ENCODE measurements at regions not wholly inside any gene's neighbourhood (a gene's known extent, or its start where the extent isn't known, plus 50 kb on each side); places are given as distances from the start of the nearest gene placed in this dataset.

DNA sequence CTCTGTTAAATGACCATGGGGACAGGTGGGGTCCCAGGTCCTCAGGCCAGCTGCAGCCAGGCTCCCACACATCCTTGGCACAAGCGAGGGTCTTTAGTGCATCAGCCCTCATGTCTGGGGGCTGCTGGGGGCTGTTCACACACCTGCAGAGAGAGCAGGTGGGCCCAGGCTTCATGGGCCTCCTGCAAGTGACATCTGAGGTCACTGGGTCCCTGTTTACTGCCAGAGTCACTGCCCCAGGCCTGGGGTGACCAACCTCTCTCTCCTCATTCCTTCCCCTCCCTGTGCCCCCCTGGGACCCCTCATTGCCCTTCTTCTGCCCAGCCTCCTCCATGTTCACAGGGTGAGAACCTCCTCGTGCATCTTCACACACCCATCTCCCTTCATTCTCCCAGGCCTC is 92.4 kb downstream of the RTL6 start:
- ChIA-PET POLR2A (no interaction called here), CTCF (no interaction called here)
- ATAC-seq (no peak), DNase-seq (no peak)
- intact Hi-C loops (cut with DNase I, micrococcal nuclease) = no loop called here
- H3K4me1 Mint-ChIP-seq = no peaks in the 10 kb centered on the region
- no peaks in the 10 kb centered on the region for H3K9me3 Mint-ChIP-seq (ENCODE audit: low read depth)
- no peak overlapping the region for H3K27ac Mint-ChIP-seq
- H3K27me3 Mint-ChIP-seq = no peaks in the 10 kb centered on the region
- no peaks in the 10 kb centered on the region for H3K36me3 Mint-ChIP-seq (ENCODE audit: low read depth)
- no peak overlapping the region for H3K4me3 Mint-ChIP-seq

DNA sequence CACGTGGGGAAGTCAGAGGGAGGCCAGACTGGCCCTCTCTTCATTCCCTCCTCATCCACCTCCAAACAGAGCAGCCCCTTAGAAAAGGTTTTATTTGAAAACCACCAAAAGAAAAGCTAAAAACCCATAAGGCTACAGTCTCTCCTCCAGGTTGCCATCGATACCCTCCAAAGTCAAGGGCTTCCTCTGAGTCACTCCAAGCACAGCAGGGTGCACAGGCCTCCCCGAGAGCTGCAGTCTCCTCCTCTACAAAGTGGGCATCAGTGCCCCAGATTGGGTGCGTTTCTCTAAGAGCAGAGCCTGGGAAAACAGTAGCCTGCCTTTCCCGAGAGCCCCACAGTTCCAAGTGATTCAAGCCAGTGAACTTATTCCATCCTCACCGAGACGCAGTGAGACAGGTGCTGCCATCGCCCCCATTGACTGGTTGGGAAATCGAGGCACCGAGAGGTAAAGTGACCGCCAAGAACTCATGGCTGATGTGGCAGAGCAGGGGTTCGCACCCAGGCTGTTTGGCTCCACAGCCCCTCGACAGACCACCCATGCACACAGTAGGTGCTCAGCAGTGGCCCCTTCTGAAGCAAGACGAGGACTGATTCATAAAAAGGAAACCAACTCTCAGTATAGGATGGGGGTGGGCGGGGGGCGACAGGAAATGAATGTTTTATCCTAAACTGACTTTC is 91.7 kb upstream of the SHISAL1 start:
- no peaks in the 10 kb centered on the region for H3K9me3 Mint-ChIP-seq (ENCODE audit: low read depth)
- no peaks in the 10 kb centered on the region for H3K36me3 Mint-ChIP-seq (ENCODE audit: low read depth)
- ChIA-PET POLR2A (no interaction called here), CTCF (no interaction called here)
- H3K27me3 Mint-ChIP-seq = no peaks in the 10 kb centered on the region
- no peaks in the 10 kb centered on the region for H3K4me1 Mint-ChIP-seq
- DNase-seq (no peak), ATAC-seq (no peak)
- H3K4me3 Mint-ChIP-seq = no peak overlapping the region
- intact Hi-C loops (cut with DNase I, micrococcal nuclease) = no loop called here
- H3K27ac Mint-ChIP-seq = no peak overlapping the region

GRCh38 chr22:44403602-44404329 is 91.0 kb upstream of the SHISAL1 start:
- no peak overlapping the region for H3K27ac Mint-ChIP-seq
- H3K4me1 Mint-ChIP-seq = no peaks in the 10 kb centered on the region
- H3K9me3 Mint-ChIP-seq (ENCODE audit: low read depth) = no peaks in the 10 kb centered on the region
- no peak overlapping the region for H3K4me3 Mint-ChIP-seq
- DNase-seq (no peak), ATAC-seq (no peak)
- H3K36me3 Mint-ChIP-seq (ENCODE audit: low read depth) = no peaks in the 10 kb centered on the region
- ChIA-PET POLR2A (no interaction called here), CTCF (no interaction called here)
- intact Hi-C loops (cut with DNase I, micrococcal nuclease) = no loop called here
- H3K27me3 Mint-ChIP-seq = no peaks in the 10 kb centered on the region

GRCh38 chr22:44403166-44403565 is 90.4 kb upstream of the SHISAL1 start:
- ATAC-seq = no peak
- POLR2A ChIA-PET = no interaction called here
- no peak overlapping the region for H3K27ac Mint-ChIP-seq

GRCh38 chr22:44402196-44403111 is 89.7 kb upstream of the SHISAL1 start:
- ChIA-PET POLR2A (no interaction called here), CTCF (no interaction called here)
- no peaks in the 10 kb centered on the region for H3K9me3 Mint-ChIP-seq (ENCODE audit: low read depth)
- no peaks in the 10 kb centered on the region for H3K36me3 Mint-ChIP-seq (ENCODE audit: low read depth)
- intact Hi-C loops (cut with DNase I, micrococcal nuclease) = no loop called here
- no peaks in the 10 kb centered on the region for H3K4me1 Mint-ChIP-seq
- H3K4me3 Mint-ChIP-seq = no peak overlapping the region
- DNase-seq (no peak), ATAC-seq (no peak)
- no peaks in the 10 kb centered on the region for H3K27me3 Mint-ChIP-seq
- no peak overlapping the region for H3K27ac Mint-ChIP-seq

More at GRCh38 chr22:44403166-44403565, 90.4 kb upstream of the SHISAL1 start:
- no peaks in the 10 kb centered on the region for H3K9me3 Mint-ChIP-seq (ENCODE audit: low read depth)
- CTCF ChIA-PET = no interaction called here
- H3K4me3 Mint-ChIP-seq = no peak overlapping the region
- intact Hi-C loops (cut with DNase I, micrococcal nuclease) = no loop called here
- no peaks in the 10 kb centered on the region for H3K4me1 Mint-ChIP-seq
- H3K27me3 Mint-ChIP-seq = no peaks in the 10 kb centered on the region
- no peaks in the 10 kb centered on the region for H3K36me3 Mint-ChIP-seq (ENCODE audit: low read depth)
- no peak for DNase-seq

- no peaks in the 10 kb centered on the region for H3K9me3 Mint-ChIP-seq (ENCODE audit: low read depth)
- H3K27ac Mint-ChIP-seq = no peak overlapping the region
- ChIA-PET CTCF (no interaction called here), POLR2A (no interaction called here)
- no peaks in the 10 kb centered on the region for H3K4me1 Mint-ChIP-seq
- ATAC-seq (no peak), DNase-seq (no peak)
- no peak overlapping the region for H3K4me3 Mint-ChIP-seq
- H3K27me3 Mint-ChIP-seq = no peaks in the 10 kb centered on the region
- intact Hi-C loops (cut with DNase I, micrococcal nuclease) = no loop called here
- no peaks in the 10 kb centered on the region for H3K36me3 Mint-ChIP-seq (ENCODE audit: low read depth)
Observed at GRCh38 chr22:44401783-44402110, 89.0 kb upstream of the SHISAL1 start.

DNA sequence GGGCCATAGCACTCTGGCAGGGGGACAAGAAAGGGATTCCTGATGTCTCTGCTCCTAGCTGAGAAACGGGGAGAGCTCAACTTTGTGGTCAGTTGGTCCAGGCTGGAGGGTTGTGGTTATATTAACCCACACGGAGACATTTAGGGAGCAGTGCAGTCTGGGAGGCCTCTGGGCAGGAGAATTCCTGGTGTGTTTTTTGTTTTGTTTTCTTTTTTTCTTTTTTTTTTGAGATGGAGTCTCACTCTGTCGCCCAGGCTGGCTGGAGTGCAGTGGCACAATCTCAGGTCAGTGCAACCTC is 88.0 kb upstream of the SHISAL1 start:
- DNase-seq = no peak
- Mint-ChIP-seq H3K36me3 (ENCODE audit: low read depth) (no peaks in the 10 kb centered on the region), H3K4me3 (no peak overlapping the region), H3K9me3 (ENCODE audit: low read depth) (no peaks in the 10 kb centered on the region), H3K27me3 (no peaks in the 10 kb centered on the region), H3K27ac (no peak overlapping the region), H3K4me1 (no peaks in the 10 kb centered on the region)
- ATAC-seq = no peak
- intact Hi-C loops (cut with DNase I, micrococcal nuclease) = no loop called here
- ChIA-PET CTCF (no interaction called here), POLR2A (no interaction called here)

GRCh38 chr22:44399906-44400762 is 87.4 kb upstream of the SHISAL1 start:
- no peaks in the 10 kb centered on the region for H3K9me3 Mint-ChIP-seq (ENCODE audit: low read depth)
- no peak overlapping the region for H3K27ac Mint-ChIP-seq
- no peaks in the 10 kb centered on the region for H3K27me3 Mint-ChIP-seq
- ATAC-seq (no peak), DNase-seq (no peak)
- ChIA-PET CTCF (interaction anchor here (0.6 kb wide), 1 partner anchor 101 kb away, joined by 3 read pairs; no protein-coding TSS in a partner anchor), POLR2A (no interaction called here)
- intact Hi-C loops (cut with DNase I, micrococcal nuclease) = no loop called here
- H3K4me1 Mint-ChIP-seq = no peaks in the 10 kb centered on the region
- no peaks in the 10 kb centered on the region for H3K36me3 Mint-ChIP-seq (ENCODE audit: low read depth)
- H3K4me3 Mint-ChIP-seq = no peak overlapping the region

DNA sequence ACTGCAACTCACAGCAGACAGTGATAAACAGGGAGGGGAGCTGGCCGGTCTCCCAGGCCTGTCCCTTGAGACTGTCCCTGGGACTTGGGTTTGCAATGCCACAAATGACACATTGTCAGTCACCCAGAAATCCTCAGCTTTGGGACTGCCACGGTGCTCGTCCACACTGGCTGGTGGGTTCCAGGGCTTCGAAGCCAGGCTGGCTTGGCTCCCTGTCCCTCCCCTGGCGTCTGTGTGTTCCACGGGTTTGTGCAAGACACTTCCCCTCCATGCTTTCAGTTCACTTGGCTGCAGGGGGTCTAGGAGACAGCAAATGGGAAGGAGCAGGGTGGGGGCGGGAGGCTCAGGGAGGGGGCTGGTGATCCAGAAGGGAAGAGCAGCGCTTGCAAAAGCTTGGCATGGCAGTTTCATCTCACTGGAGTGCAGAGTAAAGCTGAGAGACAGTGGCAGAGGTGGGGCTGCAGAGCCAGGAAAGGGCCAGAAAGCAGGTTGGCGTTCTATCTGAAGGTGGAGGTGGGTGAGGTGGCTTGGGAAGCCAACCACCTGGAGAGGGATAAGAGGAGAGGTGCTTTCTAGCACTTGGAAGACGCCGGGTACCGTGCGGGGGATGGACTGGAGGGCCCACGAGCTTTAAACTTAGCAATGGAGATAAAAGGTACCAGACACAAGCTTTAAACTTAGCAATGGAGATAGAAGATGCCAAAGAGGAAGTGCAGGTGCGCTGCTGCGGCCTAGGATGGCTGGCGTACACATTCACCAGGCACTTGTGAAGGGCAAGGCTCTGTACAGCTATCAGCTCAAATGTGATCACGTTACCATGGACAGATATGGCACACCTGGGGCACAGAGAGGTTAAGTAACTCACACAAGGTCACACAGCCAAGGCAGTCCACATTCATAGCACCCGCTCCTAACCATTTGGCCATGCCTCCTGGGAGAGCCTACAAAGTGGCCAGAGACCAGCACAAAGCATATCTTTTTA is 86.4 kb upstream of the SHISAL1 start:
- CTCF ChIA-PET = interaction anchor here (0.6 kb wide), 1 partner anchor 10 kb away, joined by 3 read pairs; no protein-coding TSS in a partner anchor
- DNase-seq = no peak
- Mint-ChIP-seq H3K4me1 (no peaks in the 10 kb centered on the region), H3K27ac (no peak overlapping the region), H3K4me3 (no peak overlapping the region), H3K27me3 (no peaks in the 10 kb centered on the region), H3K9me3 (ENCODE audit: low read depth) (no peaks in the 10 kb centered on the region), H3K36me3 (ENCODE audit: low read depth) (no peaks in the 10 kb centered on the region)
- POLR2A ChIA-PET = no interaction called here
- intact Hi-C loops (cut with DNase I, micrococcal nuclease) = no loop called here
- no peak for ATAC-seq

- Mint-ChIP-seq H3K27ac (no peak overlapping the region), H3K9me3 (ENCODE audit: low read depth) (no peaks in the 10 kb centered on the region), H3K36me3 (ENCODE audit: low read depth) (no peaks in the 10 kb centered on the region), H3K4me3 (no peak overlapping the region), H3K4me1 (no peaks in the 10 kb centered on the region), H3K27me3 (no peaks in the 10 kb centered on the region)
- ATAC-seq (no peak), DNase-seq (no peak)
- intact Hi-C loops (cut with DNase I, micrococcal nuclease) = no loop called here
- ChIA-PET CTCF (no interaction called here), POLR2A (no interaction called here)
Observed at GRCh38 chr22:44396727-44397722, 84.3 kb upstream of the SHISAL1 start.

Data from activated CD4-positive, alpha-beta T cell treated with anti-CD3 and anti-CD28 coated beads for 36 hours (primary cell).